Prostate gland (tissue), 2 donors: ENCODE measurements at regions not wholly inside any gene's neighbourhood (a gene's known extent, or its start where the extent isn't known, plus 50 kb on each side); places are given as distances from the start of the nearest gene placed in this dataset.

ENCODE experiments used
- POLR2A ChIP-seq: fragments of 450-650 bp; IDR thresholded peaks from one replicate; pipeline ENCODE4 v1.6.1; 2016; ENCODE audit warnings: antibody characterized with exemption, mild to moderate bottlenecking
- POLR2AphosphoS5 ChIP-seq: sonication (generic); formaldehyde crosslinking; IDR thresholded peaks from one replicate; pipeline ENCODE4 v1.6.1; 2017; ENCODE audit warnings: antibody characterized with exemption
- TF ChIP-seq, protein P1 (sequence below), 4 experiments: fragments of 200-600 bp in 2 of 4; fragments of 450-650 bp in 2 of 4; sonication (generic) in 2 of 4; IDR thresholded peaks; 1 replicate in 3 of 4; 2 replicates in 1 of 4; pipeline ENCODE4 v1.5.1; 2016 to 2019; ENCODE audit warnings: antibody characterized with exemption in 4 of 4, mild to moderate bottlenecking in 2 of 4, moderate library complexity in 2 of 4

DNA sequence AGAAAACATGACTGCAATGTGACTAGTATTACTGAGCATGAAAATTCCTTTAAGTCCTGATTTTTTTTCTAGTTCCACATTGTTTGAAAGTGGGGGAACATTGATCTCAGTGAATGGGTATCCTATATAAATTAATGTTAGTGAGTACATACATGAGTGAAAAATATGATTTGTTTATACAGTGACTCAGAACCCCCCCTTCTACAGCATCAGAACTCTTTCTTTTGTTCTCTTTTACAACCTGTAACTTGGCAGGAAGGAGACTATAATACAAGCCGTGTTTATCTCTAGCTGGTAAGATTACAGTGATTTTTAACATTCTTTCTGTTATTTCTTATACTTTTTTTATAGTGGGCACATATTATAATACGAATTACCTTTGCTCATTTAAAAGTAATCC lies 384.7 kb downstream of the PDCD6IP start:
- TF ChIP-seq, protein P1, sequence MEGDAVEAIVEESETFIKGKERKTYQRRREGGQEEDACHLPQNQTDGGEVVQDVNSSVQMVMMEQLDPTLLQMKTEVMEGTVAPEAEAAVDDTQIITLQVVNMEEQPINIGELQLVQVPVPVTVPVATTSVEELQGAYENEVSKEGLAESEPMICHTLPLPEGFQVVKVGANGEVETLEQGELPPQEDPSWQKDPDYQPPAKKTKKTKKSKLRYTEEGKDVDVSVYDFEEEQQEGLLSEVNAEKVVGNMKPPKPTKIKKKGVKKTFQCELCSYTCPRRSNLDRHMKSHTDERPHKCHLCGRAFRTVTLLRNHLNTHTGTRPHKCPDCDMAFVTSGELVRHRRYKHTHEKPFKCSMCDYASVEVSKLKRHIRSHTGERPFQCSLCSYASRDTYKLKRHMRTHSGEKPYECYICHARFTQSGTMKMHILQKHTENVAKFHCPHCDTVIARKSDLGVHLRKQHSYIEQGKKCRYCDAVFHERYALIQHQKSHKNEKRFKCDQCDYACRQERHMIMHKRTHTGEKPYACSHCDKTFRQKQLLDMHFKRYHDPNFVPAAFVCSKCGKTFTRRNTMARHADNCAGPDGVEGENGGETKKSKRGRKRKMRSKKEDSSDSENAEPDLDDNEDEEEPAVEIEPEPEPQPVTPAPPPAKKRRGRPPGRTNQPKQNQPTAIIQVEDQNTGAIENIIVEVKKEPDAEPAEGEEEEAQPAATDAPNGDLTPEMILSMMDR (IDR thresholded peaks at IDR 0.05), result no peak
- TF ChIP-seq POLR2A (no peak), POLR2AphosphoS5 (no peak)
